NCI-H146 treated with DMSO at 0.1 percent for 48 hours (cell line): ENCODE measurements at regions not wholly inside any gene's neighbourhood (a gene's known extent, or its start where the extent isn't known, plus 50 kb on each side); places are given as distances from the start of the nearest gene placed in this dataset.

ENCODE experiments used
- DNase-seq: peaks from one replicate; lab custom pipeline; 2025; ENCODE audit not compliant: unreplicated experiment; lab: John Stamatoyannopoulos, UW

- DNase-seq, result no peak
Measured at GRCh38 chr2:180743401-180743800, 237.0 kb upstream of the UBE2E3 start.

- no peak for DNase-seq
Measured at GRCh38 chr2:180742801-180743200, 237.6 kb upstream of the UBE2E3 start.

- DNase-seq, result no peak
Measured at GRCh38 chr2:180739070-180739469, 241.3 kb upstream of the UBE2E3 start.

GRCh38 chr2:180735799-180736198 lies 244.6 kb upstream of the UBE2E3 start:
- no peak for DNase-seq

GRCh38 chr2:180734382-180734781 lies 246.0 kb upstream of the UBE2E3 start:
- DNase-seq, result no peak

- DNase-seq, result no peak
Measured at GRCh38 chr2:180733330-180733729, 247.1 kb upstream of the UBE2E3 start.

GRCh38 chr2:180732337-180732736 lies 248.1 kb upstream of the UBE2E3 start:
- DNase-seq, result no peak

- DNase-seq, result no peak
Measured at GRCh38 chr2:180730976-180731375, 249.4 kb upstream of the UBE2E3 start.

- DNase-seq, result no peak
Measured at GRCh38 chr2:180728928-180729559, 251.4 kb upstream of the UBE2E3 start.

- DNase-seq, result no peak
Measured at GRCh38 chr2:180723712-180724111, 256.7 kb upstream of the UBE2E3 start.

- DNase-seq, result no peak
Measured at GRCh38 chr2:180722551-180723239, 257.7 kb upstream of the UBE2E3 start.

GRCh38 chr2:180720829-180721228 lies 259.6 kb upstream of the UBE2E3 start:
- DNase-seq, result no peak

GRCh38 chr2:180717588-180717987 lies 262.8 kb upstream of the UBE2E3 start:
- no peak for DNase-seq

- DNase-seq, result no peak
Measured at GRCh38 chr2:180716186-180717180, 263.9 kb upstream of the UBE2E3 start.

- peak; percentile 52 for DNase-seq
Measured at GRCh38 chr2:180715044-180715443, 265.4 kb upstream of the UBE2E3 start.

- DNase-seq, result no peak
Measured at GRCh38 chr2:180709392-180710145, 270.8 kb upstream of the UBE2E3 start.

GRCh38 chr2:180707884-180708205 lies 272.6 kb upstream of the UBE2E3 start:
- no peak for DNase-seq

GRCh38 chr2:180707175-180707883 lies 273.1 kb upstream of the UBE2E3 start:
- peak; percentile 56 for DNase-seq

- no peak for DNase-seq
Measured at GRCh38 chr2:180706694-180707093, 273.7 kb upstream of the UBE2E3 start.

GRCh38 chr2:180705551-180705950 lies 274.9 kb upstream of the UBE2E3 start:
- DNase-seq, result no peak
